ENCODE measurements at regions not wholly inside any gene's neighbourhood (a gene's known extent, or its start where the extent isn't known, plus 50 kb on each side); places are given as distances from the start of the nearest gene placed in this dataset.

DNA sequence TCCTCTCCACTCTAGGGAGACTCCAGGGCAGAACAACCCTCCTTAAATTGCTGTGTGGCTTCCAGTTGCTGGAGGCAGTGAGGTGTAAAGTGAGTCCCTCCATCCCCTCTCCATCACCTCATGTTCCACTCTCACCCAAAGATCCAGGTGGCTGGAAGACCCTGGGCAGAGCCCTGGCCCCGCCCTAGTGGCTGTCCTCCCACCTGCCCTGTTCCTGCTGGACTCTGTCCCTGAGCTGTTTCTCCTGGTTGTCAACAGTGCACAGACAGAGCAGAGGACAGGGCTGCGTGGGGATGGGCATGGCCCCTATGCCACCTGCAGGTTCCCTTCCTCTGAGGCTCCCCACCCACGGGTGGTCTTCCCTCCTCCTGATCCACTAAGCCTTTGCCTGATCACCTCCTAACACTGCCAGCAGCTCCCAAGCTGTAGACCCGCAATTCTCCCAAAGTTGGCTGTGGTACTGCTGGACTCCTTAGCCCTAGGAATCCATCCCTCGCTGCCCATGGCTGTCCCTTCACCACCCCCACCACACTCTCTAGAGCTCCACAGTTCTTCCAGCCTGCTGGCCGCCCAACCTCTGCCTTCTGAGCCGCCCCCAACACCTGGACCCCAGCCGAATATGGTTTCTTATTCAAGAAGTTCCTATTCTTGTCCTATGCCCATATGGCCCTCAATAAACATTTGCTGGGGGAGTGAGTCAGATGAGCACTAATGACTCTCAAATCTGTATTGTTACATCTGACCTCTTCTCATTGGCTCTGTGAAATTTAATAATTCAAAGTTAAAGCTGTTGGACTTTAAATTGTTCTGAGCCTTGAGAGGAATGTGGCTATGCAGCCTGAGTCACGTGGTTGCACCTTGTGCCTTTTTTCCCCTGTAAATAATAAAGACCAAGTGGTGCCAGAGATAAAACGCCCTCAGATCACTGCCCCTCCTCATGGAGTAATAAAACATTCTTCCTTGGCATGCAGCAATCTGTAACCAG, 260.0 kb upstream of the HS6ST1 start:
- no peak for DNase-seq (ENCODE audit: low read depth)

DNA sequence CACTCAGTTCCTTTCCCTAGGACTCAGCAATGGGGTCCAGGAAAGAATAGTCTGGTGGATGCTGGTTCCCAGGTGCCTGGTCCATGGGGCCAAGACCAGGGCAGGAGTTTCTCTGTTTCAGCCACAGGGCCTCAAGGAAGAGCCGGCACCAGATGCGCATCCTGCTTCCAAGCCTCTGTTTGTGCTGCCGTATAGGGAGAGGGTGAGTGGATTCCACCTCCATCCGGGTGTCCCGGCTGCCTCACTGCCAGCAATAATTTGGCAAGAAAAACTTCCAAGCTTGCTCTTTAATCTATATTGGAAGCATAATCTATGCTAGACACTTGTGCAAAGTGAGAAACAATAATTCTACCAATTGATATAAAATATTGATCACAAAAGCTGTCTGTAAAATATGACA, 261.2 kb upstream of the HS6ST1 start:
- no peak for DNase-seq (ENCODE audit: low read depth)

DNA sequence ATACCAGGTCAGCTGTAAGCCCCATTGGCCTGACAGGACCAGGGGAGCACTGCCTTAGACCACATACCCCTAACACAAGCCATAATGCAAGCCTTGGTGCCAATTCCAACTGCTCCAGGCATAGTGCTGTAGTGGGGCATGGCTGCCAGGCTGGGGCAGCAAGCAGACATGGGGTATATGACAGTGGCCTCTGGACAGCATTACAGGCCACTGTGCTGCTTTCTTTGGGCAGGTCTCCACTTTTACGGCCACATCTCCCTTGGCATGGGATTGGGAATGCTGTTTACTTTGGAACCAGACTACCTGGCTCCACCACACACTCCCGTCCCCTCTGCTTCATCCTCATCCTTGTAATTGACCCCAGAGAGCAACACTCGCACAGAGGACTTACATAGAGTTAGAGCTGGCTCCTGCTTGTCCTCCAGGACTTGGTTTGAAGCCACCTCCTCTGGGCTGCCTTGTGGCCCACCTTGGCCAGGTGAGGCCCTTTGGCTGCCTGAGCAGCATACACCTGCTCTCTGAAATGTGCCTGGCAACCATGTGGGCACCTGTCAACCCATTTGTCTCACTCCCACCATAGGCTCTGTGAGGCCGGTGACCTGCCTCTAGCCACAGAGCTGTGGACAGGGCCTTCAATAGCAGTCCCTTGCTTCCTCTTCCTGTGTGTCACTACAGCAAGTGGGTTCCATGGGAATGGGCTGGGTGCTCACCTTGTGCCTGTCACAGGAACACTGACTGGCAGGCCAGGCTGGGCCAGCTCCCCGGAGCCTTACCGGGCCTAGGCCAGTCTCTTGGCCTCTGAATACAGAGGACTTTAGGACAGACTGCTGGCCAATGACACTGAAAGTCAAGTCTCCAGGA, 262.6 kb upstream of the HS6ST1 start:
- DNase-seq (ENCODE audit: low read depth) = no peak

DNA sequence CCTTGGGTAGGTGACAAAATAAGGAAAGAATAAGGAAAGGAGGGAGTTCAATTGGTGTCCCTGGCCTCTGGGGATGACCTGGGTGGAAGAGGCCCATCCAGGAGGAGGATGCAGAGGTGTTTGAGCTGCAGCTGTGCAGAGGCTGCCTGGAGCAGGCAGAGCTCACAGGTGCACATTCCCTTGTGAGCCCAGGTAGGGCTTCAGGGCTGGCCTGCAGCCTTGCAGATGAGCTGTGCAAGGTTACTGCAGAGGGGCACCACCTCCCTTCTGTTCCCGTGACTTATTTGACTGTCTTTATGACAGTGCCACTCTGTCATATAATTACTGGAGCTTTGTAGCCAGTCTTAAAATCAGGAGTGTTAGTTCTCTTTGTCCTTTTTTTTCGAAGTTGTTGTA, 263.2 kb upstream of the HS6ST1 start:
- DNase-seq (ENCODE audit: low read depth) = no peak

DNA sequence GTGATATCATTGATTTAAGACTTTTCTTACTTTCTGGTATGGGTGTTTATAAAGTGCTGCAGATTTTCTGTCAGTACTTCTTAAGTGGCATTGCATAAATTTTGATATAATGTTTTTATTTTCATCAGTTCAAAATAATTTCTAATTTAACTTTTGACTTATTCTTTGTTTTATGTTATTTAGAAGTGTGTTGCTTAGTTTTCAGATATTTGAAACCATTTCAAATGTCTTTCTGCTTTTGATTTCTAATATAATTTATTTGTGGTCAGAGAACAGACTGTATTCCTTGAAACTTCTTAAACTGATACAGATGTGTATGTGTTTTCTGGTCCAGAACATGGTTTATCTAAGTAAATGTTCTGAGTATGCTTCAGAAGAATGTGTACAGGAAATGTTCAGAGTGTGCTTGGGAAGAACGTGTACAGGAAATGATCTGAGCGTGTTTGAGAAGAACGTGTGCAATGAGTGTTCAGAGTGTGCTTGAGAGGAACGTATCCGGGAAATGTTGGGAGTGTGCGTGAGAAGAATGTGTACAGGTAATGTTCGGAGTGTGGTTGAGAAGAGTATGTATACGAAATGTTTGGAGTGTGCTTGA, 265.7 kb upstream of the HS6ST1 start:
- DNase-seq (ENCODE audit: low read depth) = peak; percentile 61

DNA sequence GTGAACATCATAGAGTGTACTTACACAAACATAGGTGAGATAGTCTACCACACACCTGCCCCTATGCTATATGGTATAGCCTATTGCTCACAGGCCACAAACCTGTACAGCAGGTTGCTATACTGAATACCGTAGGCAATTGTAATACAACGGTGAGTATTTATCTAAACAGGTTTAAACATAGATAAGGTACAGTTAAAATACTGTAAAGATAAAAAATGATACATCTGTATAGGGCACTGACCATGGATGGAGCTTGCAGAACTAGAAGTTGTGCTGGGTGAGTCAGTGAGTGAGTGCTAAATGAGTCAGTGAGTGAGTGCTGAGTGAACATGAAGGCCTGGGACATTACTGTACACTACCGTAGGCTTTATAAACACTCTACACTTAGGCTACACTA, 267.0 kb upstream of the HS6ST1 start:
- peak; percentile 82 for DNase-seq (ENCODE audit: low read depth)

DNA sequence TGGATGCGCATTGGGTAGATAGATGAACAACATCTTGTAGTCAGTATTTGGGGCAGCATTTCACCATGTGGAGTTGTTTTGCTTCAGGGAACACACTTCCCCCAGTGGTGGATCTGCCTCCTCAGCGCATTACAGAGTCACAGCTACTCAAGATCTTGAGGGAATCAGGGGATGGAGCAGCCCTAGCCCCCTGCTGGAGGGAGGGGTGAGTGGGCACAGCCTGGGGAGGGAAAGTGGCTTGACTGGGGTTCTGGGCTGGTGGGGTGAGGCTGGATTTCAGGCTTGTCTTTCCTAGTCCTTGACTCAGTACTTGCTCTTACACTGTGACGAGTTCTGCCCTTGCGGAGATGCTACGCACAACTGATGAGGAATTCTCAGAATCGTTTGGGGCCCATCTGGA, 271.0 kb upstream of the HS6ST1 start:
- no peak for DNase-seq (ENCODE audit: low read depth)

DNA sequence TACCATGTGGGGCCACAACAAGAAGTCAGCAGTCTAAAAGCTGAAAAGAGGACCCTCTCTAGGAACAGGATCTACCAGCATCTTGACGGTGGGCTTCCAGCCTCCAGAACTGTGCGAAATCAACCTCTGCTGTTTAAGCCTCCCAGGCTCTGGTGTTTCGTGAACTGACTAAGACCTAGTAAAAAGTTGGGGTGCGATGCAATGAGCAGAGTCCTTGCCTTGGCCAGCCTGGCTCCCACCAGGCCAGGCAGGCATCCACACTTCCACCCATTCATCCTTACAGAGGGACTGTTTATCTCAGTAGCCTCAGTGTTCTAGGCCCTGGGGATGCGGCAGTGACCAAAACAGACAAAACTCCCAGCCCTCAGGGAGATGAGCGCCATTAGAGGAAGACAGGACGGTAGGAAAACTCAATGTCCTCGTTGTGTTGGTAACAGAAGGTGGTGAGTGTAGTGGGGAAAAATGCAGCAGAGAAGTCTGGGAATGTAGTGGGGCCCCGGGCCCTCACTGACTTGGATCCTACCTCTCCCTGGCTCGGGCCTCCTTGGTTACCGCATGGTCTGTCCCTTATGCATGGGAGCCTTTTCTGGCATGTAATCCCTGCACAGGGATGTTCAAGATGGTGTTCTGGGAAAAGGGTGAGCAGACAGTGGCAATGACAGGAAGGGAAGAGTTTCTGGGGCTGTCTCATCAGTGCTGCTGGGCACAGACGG, 271.8 kb upstream of the HS6ST1 start:
- DNase-seq (ENCODE audit: low read depth) = no peak

DNA sequence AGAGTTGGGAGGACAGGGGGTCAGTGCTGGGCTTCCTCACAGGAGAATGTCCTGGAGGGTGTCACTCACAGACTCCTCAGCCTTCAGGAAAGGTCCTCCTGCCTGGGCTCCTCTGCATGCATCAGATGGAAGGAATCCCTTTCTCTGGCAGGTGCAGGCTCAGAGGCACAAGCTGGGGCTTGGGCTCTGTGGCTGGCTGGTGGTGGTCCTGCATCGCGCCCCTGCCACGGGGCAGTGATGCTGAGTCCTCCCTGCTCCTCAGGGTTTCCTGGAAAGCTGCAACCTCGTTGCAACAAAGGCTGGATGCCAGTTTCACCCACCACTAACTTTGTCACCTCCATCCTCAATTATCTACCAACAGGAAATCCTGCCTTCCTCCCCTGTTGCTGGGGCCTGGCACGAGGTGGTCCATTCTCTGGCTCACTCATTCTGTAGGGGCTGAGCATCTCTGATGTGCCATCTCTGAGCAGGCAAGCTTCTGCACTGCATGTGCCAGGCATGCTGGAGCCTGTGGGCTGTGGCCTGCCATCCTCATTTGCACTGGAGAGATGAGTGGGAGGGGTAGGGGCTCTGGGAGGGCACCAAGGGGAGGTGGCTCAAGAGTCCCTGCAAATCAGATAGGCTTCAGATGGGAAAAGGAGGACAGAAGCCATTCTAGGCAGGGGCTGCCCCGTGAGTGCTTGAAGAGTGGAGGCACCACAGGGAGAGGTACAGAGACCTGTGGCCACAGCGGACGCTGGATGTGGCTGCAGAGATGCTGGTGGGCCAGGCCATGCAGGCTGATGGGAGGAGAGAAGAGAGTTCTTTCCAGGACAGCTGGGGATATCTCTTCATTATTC, 272.6 kb upstream of the HS6ST1 start:
- DNase-seq (ENCODE audit: low read depth) = no peak

DNA sequence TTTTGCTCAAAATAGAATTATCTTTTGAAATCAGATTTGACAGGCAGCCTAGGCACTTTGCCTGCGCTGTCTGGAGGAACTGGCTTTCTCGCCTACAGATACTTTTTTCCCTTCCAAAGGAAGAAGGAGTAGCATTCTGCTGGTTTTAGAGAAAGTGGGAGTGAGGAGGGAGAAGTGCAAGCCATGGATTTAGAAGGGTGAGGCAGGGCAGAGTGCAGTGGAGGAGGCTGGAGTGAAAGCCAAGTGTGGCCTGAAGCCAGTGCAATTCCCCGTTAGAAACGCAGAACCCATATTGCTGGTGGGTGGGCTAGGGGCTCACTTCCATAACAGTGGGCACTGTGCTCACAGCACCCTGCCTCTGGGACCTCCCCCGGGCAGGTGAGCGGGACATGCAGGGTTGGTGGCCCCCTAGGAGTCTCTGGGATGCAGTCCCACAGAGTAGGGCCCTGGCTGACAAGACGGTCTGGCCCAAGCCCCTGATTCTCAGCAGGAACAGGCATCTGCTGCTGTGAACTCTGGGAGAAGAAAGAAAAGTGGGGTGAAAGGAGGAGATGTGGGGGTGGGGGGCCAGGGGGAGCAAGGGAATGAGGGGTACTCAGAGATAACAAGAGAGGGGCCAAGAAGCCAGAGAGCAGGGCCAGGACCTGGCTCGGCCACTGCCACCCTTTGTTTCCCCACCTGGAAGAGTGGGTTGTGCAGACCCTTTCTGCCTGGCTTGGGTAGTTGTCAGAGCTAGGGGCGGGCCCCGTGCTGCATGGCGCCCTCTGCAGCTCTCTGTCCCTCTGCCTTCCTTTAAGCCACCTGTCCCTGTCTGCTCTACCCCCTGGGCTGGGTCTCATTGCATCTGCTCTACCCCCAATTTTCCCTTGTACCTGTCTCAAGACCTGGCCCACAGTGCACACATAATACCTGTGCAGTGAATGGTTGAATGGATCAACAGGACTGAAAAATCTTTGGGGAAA, 273.5 kb upstream of the HS6ST1 start:
- no peak for DNase-seq (ENCODE audit: low read depth)

DNA sequence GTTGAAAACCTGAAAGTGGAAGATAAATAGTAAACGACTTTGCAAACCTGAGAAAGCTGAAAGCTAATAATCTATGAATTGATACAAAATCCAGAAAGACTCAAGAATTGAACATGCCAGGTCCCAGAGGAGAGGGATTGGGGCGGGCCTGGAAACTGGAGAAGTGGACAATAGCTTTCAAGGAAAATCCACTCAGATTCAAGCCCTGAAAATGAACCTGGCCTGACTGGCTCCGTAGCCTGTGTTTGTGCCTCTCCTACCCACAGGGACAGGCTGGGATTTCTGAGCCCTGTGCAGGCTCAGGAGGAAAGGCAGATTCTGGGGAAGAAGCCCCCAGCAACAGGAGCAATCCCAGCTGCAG, 274.8 kb upstream of the HS6ST1 start:
- DNase-seq (ENCODE audit: low read depth) = no peak

DNA sequence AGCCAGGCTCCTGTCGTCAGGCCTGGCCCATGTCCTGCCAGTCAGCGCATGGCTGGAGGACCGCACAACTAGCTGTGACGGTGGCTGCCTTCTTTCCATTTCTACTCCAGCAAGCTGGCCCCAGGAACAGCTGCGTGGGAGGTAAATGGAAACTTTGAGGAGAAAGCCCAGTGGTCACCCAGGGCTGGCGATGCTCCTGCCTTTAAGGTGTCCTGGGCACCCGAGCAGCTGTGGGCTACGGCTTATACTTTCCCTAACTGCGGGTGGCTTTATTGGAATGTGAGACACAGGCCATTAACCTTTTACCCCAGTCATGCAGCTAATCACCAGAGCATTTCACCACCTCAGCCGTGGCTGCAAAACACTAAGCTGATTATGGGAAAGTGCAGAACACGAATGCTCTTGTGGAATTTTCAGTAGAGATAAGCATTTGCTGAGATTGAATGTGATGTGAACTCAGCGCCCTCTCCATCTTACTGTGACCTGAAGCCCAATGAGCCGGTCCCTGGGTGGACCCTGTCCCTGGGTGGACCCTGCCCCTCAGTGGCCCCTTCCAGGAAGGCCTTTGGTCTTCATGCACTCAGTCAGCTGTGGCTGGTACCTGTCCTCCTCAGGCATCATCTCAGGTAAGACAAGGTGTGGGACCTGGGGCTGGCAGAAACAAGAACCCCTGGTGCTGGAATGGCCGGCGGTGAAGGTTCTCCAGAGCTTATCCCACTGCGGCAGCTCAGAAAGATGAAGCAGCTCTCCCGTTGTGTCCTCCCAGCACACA, 275.4 kb upstream of the HS6ST1 start:
- peak; percentile 69 for DNase-seq (ENCODE audit: low read depth)

DNA sequence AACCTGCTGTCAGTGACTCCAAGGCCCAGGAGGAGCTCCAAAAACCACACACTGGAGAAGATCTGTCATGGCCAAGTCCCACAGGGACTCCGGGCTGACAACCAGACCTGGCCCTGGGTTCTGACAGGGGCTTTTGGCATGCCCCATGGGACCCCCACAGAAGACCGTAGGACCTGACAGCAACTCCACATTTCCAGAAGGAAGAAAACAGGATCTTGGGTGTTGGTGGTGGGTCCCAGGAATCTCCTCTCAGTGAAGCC, 275.9 kb upstream of the HS6ST1 start:
- no peak for DNase-seq (ENCODE audit: low read depth)

DNA sequence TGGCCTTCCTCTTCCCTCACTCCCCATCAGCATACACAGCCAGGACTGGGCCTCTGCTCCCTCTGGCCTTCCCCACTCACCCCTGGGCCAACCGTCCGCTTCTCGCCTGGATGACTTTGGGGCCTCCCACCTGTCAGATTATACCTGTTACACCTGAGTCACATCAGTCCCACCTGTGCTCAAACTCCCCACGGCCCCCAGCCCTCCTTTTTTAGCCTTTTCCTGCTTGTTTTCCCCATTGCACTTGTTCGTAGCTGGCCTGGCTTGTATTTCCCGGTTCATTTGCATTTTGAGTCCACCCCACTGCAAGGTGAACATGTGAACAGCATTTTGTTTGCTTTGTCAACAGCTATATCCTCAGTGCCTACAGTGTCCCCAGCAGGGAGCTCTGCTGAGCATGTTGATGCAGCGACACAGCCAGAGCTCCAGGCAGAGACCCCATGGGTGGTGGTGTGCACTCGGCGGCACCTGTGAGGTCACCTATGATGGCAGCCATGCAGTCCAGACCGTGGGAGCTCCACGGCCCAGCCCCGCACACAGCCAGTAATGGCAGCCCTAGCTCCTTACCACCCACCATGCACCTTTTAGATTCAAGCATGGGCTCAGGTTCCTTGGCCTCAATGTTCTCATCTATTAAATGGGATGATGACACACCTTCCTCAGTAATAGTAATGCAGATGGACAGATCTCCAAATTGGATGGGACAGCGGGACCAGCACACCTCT, 276.4 kb upstream of the HS6ST1 start:
- DNase-seq (ENCODE audit: low read depth) = no peak

DNA sequence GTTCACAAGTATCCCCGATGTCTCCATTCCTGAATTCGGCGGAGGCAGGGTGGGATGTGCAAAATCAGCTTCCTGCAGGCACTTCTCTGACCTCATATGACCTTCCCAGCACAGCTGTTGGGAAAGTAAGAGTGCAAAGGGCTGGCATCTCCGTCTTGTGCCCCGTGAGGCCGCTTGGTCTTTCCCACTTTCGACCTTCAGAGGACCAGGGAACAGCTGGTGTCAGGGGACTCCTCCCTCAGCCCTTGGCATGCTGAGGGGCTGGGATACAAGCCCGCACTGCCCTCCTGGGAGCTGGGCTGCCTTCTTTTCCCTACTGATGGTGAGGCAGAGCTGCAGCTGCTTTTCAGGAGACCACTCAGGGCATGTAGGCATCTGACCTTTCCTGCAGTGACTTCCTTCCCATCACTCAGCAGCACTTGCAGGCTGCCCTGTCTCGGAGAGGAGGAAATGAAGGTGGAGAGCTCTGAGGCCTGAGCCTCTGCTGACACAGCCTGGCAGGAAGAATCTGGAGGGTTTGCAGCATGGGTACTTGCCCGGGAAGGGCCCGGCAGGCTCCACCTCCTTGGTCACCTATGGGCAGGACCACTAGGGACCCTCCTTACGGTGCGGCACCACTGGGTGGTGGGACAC, 277.2 kb upstream of the HS6ST1 start:
- DNase-seq (ENCODE audit: low read depth) = no peak

DNA sequence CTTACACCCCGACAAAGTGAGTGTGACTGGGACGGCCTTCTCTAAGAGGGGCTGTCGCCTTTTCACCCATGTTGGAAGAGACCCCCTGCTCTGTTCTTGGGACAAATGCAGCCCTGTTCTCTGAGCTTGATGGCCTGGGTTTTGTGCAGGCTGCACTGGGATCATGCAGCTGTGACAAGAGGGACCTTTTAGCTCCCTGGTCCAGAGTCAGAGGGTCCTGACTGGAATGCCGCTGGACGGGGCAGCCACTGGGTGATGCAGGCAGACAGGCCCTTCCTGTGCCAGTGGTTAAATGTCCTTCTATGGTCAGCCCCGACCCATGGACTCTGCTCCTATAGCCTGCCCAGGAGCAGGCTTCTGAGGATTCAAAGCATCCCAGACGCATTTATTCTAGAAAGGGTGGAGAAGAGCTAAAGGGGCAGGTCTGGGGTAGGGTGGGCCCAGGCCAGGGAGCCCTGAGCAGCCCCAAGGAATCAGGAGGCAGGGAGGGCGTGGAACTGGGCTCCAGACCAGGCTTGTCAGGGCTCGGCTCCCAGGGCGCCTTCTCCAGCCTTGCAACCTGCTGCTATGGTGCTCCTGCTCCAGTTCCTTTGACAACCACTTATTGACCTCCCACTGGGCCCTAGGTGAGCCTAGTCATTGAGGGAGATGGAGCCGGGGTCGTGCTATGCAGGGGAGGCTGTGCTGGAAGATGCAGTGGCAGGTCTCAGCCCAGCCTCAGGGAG, 277.9 kb upstream of the HS6ST1 start:
- no peak for DNase-seq (ENCODE audit: low read depth)

DNA sequence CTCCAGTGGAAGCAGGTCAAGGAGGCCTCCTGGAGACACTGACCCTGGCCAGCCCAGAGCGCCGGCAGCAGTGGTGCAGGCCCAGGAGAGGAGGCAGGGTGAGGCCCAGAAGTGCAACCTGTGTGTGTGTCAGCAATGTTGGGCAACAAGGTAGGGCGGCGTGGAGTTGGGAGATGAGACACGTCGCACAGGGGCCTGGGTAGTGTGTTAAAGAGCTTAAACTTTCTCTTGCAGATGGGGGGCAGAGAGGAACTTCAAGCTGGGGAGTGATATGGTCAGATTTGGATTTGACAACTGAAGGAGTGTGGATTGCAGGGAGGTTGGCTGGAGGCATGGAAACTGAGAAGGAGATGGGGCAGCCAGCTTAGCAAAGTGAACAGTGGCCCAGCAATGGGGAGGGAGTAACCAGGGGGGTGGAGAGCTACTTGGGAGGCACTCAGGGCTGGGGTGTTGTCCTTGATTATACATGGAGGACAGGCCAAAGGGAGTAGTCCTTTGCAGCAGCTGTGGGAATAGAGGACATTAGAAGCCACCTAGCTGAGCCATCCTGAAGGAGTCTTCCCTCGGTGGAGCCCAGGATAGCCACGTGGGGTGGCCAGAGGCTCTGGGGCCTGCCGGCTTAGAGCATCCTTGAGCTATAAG, 278.6 kb upstream of the HS6ST1 start:
- DNase-seq (ENCODE audit: low read depth) = no peak

Data from amniotic epithelial cell (primary cell).